GM06990 (cell line): ENCODE measurements at regions not wholly inside any gene's neighbourhood (a gene's known extent, or its start where the extent isn't known, plus 50 kb on each side); places are given as distances from the start of the nearest gene placed in this dataset.

Source experiments
- DNase-seq: peaks from one replicate; pipeline ENCODE4 v3.0.0-alpha.2; 2011; ENCODE audit not compliant: insufficient read length; ENCODE audit errors: extremely low read depth
- H3K27me3 ChIP-seq: replicated peaks from 2 replicates; pipeline ENCODE4 v1.6.0; 2011; ENCODE audit warnings: low read length; ENCODE audit not compliant: control insufficient read depth, insufficient read depth
- H3K36me3 ChIP-seq: 2 replicates; pipeline ENCODE4 v1.5.1; 2011; ENCODE audit warnings: low read length; ENCODE audit not compliant: control insufficient read depth, insufficient read depth
- H3K4me3 ChIP-seq: replicated peaks from 2 replicates; pipeline ENCODE4 v1.5.1; 2011; ENCODE audit warnings: low read depth, mild to moderate bottlenecking, control low read depth, low read length
- TF ChIP-seq, protein P1 (sequence below): IDR thresholded peaks from 2 replicates; pipeline ENCODE4 v1.5.1; 2011; ENCODE audit warnings: low read length, control low read depth, mild to moderate bottlenecking, inconsistent platforms; ENCODE audit not compliant: insufficient read depth, poor library complexity, severe bottlenecking

DNA sequence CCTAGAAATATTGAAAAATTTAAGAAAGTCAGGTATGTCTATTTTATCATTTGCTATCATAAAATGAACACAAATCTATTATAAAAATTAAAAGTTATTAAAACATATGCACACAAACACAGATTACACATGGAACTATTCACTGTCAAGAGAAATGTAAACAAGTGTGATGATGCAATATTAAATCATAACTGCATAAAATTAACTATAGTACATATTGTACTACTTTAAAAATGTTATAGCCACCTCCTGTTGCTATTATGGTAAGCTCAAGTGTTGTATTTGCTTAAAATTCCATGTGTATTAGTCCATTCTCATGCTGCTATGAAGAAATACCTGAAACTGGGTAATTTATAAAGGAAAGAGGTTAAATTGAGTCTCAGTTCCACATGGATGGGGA, 54.7 kb upstream of the CMC1 start:
- TF ChIP-seq, protein P1, sequence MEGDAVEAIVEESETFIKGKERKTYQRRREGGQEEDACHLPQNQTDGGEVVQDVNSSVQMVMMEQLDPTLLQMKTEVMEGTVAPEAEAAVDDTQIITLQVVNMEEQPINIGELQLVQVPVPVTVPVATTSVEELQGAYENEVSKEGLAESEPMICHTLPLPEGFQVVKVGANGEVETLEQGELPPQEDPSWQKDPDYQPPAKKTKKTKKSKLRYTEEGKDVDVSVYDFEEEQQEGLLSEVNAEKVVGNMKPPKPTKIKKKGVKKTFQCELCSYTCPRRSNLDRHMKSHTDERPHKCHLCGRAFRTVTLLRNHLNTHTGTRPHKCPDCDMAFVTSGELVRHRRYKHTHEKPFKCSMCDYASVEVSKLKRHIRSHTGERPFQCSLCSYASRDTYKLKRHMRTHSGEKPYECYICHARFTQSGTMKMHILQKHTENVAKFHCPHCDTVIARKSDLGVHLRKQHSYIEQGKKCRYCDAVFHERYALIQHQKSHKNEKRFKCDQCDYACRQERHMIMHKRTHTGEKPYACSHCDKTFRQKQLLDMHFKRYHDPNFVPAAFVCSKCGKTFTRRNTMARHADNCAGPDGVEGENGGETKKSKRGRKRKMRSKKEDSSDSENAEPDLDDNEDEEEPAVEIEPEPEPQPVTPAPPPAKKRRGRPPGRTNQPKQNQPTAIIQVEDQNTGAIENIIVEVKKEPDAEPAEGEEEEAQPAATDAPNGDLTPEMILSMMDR: no peak
- no peak for DNase-seq
- no peak overlapping the region for H3K4me3 ChIP-seq
- no peaks in the 10 kb centered on the region for H3K36me3 ChIP-seq
- no peaks in the 10 kb centered on the region for H3K27me3 ChIP-seq

DNA sequence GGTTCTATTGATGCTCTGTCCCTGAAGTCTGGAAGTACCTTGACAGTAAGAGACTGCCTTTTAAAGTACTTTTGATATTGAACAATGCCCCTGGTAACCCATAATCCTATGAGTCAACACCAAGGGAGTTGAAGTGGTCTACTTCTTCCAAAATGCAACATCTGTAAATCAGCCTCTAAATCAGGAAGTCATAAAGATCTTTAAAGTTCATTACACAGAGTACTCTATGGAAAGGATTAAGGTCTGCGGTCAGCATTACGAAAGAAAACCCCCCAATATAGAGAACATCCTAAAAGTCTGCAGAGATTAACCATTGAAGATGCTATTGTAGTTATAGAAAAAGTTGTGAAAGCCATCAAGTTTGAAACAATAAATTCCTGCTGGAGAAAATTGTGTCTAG, 52.7 kb upstream of the CMC1 start:
- TF ChIP-seq, protein P1: no peak
- DNase-seq: no peak
- Histone ChIP-seq H3K36me3 (no peaks in the 10 kb centered on the region), H3K4me3 (no peak overlapping the region), H3K27me3 (no peaks in the 10 kb centered on the region)

DNA sequence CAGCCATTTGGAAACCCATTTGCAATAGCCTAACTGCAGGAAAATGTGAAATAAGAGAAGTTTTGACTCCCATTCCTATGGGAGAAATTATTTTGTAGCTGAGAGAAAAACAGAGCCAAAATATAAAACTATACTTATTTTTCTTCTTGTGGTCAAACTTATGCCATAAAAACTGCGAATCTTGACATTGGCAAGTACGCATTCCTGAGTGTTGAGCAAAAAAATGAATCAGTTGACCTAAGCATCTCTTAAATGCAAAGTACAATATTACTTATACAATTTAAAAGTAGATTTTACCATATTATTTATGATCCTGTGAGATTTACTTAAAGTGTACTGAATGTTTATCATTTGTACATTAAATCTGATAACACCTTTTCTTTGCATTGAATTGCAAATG, 50.1 kb upstream of the CMC1 start:
- Histone ChIP-seq H3K4me3 (no peak overlapping the region), H3K36me3 (no peaks in the 10 kb centered on the region), H3K27me3 (no peaks in the 10 kb centered on the region)
- DNase-seq: no peak
- TF ChIP-seq, protein P1: no peak
